GM12864 (cell line): ENCODE measurements at regions not wholly inside any gene's neighbourhood (a gene's known extent, or its start where the extent isn't known, plus 50 kb on each side); places are given as distances from the start of the nearest gene placed in this dataset.

Experiments
- DNase-seq: peaks from one replicate; pipeline ENCODE4 v3.0.0-alpha.2; 2011; ENCODE audit warnings: low read depth
- H3K4me3 ChIP-seq: 2 replicates; pipeline ENCODE4 v1.5.1; 2011; ENCODE audit warnings: mild to moderate bottlenecking, low read depth, low read length, control low read depth
- CTCF ChIP-seq: IDR thresholded peaks from 2 replicates; pipeline ENCODE4 v1.5.1; 2011; ENCODE audit warnings: low read depth, mild to moderate bottlenecking, moderate library complexity, low read length, control low read depth, inconsistent platforms; ENCODE audit errors: missing control alignments

DNA sequence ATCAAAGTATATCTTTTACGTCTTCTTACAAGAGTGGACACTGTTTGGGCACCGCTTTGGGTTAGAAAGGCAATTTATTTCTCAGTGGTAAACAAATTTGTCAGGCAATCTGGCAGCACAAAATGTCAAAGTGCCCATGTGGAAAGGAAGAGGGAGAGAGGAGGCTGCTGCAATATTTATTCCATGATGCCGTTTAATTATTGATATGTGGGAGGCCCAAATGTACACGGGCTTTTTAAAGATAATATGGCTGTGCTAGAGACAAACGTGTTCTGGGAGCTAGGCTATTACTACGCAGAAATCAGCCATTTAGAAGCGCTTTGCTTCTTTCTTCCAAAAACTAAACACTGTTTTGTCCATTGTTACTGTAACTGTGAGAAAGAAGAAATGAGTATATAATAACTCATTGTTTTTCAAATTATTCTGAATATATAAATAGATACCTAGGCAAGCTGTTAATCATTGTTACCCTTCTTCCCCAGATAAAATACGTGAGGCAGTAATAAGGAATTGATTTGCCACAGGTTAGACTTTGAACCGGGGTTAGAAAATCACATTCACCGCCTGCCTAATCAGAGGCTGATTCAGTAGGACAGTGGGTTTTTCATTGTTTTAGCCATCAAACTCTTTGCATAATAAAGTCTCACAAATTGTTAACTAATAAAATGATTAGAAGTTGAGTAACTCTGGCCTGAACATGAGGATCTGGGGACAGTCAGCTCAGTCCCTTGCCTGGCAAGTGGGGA is 116.5 kb upstream of the FRMD4A start:
- DNase-seq = no peak
- H3K4me3 ChIP-seq = no peak overlapping the region
- no peak for TF ChIP-seq CTCF

DNA sequence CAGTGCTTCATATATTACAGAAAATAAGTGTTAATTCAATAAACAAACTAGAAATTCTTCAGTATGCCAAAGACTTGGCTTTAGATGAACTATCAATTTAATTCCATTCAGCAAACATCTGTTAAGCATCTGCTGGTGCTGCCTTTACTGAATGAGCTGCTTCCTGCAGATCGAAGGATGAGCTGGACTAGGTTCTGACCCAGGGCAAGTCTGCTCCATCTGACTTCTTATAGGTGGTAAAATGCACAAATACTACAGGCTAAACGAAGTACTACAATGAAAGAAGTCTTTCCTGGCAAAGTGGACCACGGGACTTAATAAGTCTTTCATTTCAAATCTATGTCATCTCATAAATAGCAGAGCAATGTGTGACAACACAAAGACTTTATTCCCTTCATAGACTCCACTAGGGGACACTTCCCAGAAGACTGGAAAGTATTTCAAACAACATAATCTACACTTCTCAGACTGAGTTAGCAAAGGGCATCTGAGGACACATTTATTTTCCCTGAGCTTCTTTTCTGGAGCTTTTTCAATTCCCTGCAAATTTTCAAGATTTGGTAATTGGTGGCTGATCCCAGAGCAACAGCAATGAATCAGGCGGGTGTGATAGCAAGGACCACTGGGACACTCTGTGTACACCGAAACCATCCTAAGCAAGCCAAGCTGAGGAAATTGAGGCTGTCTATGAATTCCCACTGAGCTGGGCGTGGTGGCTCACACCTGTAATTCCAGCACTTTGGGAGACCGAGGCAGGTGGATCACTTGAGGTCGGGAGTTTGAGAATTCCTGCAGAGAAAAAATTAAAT is 108.9 kb upstream of the FRMD4A start:
- no peak for DNase-seq
- TF ChIP-seq CTCF = no peak

GRCh38 chr10:14438576-14438975 is 107.9 kb upstream of the FRMD4A start:
- no peak for DNase-seq
- TF ChIP-seq CTCF = no peak
- no peak overlapping the region for H3K4me3 ChIP-seq

More for the DNA sequence above, 108.9 kb upstream of the FRMD4A start:
- H3K4me3 ChIP-seq = no peak overlapping the region

DNA sequence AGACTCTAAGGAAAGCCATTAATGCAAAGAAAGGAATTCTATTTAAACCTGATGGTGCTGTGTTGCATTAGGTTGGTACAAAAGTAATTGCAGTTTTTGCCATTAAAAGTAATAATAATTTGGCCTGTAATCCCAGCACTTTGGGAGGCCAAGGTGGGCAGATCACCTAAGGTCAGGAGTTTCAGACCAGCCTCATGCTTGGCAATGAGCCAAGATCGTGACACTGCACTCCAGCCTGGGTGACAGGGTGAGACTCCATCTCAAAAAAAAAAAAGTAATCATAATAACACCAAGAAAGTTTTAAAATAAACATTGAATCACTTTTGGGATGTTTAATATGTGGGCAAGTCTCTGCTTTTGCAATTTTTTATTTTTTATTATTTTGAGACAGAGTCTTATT is 107.3 kb upstream of the FRMD4A start:
- no peak for DNase-seq
- no peak for TF ChIP-seq CTCF
- H3K4me3 ChIP-seq = no peak overlapping the region

GRCh38 chr10:14435976-14436632 is 105.4 kb upstream of the FRMD4A start:
- TF ChIP-seq CTCF = no peak
- no peak overlapping the region for H3K4me3 ChIP-seq
- DNase-seq = no peak

DNA sequence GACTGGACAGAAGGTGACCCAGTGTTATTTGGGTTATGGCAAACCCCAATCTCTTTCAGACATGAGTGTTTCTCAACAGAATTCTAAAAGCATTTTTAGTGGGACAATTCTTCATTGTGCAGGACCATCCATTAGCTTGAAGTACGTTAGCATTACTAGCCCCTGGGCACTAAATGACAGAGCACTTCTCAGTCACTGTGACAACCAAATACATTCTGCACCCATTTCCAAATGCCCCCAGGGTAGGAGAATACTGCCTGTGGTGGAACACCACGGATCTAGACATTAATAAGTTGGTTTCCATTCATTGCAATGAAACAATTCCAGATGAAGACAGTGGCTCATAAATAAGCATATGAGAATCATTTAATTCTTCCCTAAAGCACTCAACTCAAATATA is 102.4 kb upstream of the FRMD4A start:
- no peak overlapping the region for H3K4me3 ChIP-seq
- no peak for DNase-seq
- no peak for TF ChIP-seq CTCF
